Uterus (tissue), 3 donors: ENCODE measurements at regions not wholly inside any gene's neighbourhood (a gene's known extent, or its start where the extent isn't known, plus 50 kb on each side); places are given as distances from the start of the nearest gene placed in this dataset.
"Not testable (repeated sequence)": the region's sequence is repeated elsewhere in the genome, so short reads cannot be mapped to it uniquely, and the experiment has no call there.

Experiments
- DNase-seq, 2 donors: peaks; one replicate each; pipeline ENCODE4 v3.0.0-alpha.2; 2019 to 2020
- H3K27ac ChIP-seq, 2 donors: fragments of 200-600 bp; sonication (generic); 1 replicate in 1 of 2; 2 replicates in 1 of 2; pipeline ENCODE4 v1.5.1; 2016 to 2018
- H3K27me3 ChIP-seq, 2 donors: fragments of 200-600 bp; sonication (generic); one replicate each; pipeline ENCODE4 v1.5.1; 2018 to 2019; ENCODE audit warnings: control low read depth in 1 of 2
- H3K36me3 ChIP-seq, 2 donors: fragments of 200-600 bp; sonication (generic); one replicate each; pipeline ENCODE4 v1.5.1; 2019; ENCODE audit warnings: control low read depth in 1 of 2
- H3K4me1 ChIP-seq, 2 donors: fragments of 200-600 bp; sonication (generic); one replicate each; pipeline ENCODE4 v1.5.1; 2018 to 2019; ENCODE audit warnings: control low read depth in 1 of 2
- H3K4me3 ChIP-seq, 2 donors: fragments of 200-600 bp; sonication (generic); 1 replicate in 1 of 2; 2 replicates in 1 of 2; pipeline ENCODE4 v1.5.1; 2018 to 2019; ENCODE audit warnings: mild to moderate bottlenecking in 1 of 2
- H3K9me3 ChIP-seq, 2 donors: fragments of 200-600 bp; sonication (generic); one replicate each; pipeline ENCODE4 v1.5.1; 2019; ENCODE audit warnings: control low read depth in 1 of 2
- CTCF ChIP-seq, 4 experiments: fragments of 200-600 bp in 2 of 4; fragments of 450-650 bp in 2 of 4; sonication (generic) in 2 of 4; IDR thresholded peaks; one replicate each; pipeline ENCODE4 v1.5.1; 2016 to 2019; ENCODE audit warnings: antibody characterized with exemption in 4 of 4, mild to moderate bottlenecking in 2 of 4, moderate library complexity in 1 of 4
- POLR2A ChIP-seq, 2 donors: fragments of 450-650 bp; IDR thresholded peaks; one replicate each; pipeline ENCODE4 v1.6.1; 2016; ENCODE audit warnings: antibody characterized with exemption in 2 of 2, mild to moderate bottlenecking in 1 of 2, moderate library complexity in 1 of 2
- intact Hi-C: fragments of 100-400 bp; cut with DNase I; formaldehyde crosslinking; loops from one replicate; pipeline ENCODE4 v1.15.1; 2023; ENCODE audit warnings: low total_unique reads
- donor health status: DM: yes; HTN: yes; CAD: no.

GRCh38 chr11:34825315-34825669 is 90.9 kb downstream of the APIP start:
- intact Hi-C loops: no loop called here
- no peak overlapping the region for H3K4me3 ChIP-seq
- no peaks in the 10 kb centered on the region for H3K9me3 ChIP-seq
- no peaks in the 10 kb centered on the region for H3K36me3 ChIP-seq
- no peak for TF ChIP-seq CTCF (IDR thresholded peaks at IDR 0.05)
- DNase-seq: no peak
- H3K4me1 ChIP-seq: no peaks in the 10 kb centered on the region
- H3K27me3 ChIP-seq: no peaks in the 10 kb centered on the region
- H3K27ac ChIP-seq: no peak overlapping the region

GRCh38 chr11:34824425-34824824 is 91.8 kb downstream of the APIP start:
- Histone ChIP-seq H3K27ac (no peak overlapping the region), H3K27me3 (no peaks in the 10 kb centered on the region), H3K36me3 (no peaks in the 10 kb centered on the region), H3K4me3 (no peak overlapping the region), H3K9me3 (no peaks in the 10 kb centered on the region), H3K4me1 (no peaks in the 10 kb centered on the region)
- intact Hi-C loops: no loop called here
- no peak for DNase-seq
- TF ChIP-seq CTCF (IDR thresholded peaks at IDR 0.05): no peak
- TF ChIP-seq POLR2A (IDR thresholded peaks at IDR 0.05): no peak

DNA sequence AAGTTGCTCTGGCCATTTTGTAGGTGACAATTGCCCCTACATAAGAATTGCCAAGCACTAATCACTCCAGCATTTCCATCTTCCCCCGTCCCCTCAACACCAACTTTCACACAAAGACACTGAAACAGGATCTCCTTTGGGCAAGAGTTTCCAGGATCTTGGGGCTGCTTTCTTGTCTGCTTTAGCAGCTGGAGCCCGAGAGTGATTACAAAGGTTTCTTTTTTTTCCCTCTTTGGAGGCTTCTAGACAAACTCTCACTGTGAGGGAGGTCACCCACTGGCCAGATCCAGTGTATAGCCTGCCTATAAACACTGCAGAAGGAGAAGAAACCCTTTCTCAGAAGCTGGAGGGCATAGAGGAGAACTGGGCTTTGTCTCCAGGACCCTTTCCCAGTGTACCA is 92.5 kb downstream of the APIP start:
- no peaks in the 10 kb centered on the region for H3K27me3 ChIP-seq
- intact Hi-C loops: no loop called here
- TF ChIP-seq POLR2A (IDR thresholded peaks at IDR 0.05) (no peak), CTCF (IDR thresholded peaks at IDR 0.05) (no peak)
- H3K9me3 ChIP-seq: no peaks in the 10 kb centered on the region
- no peaks in the 10 kb centered on the region for H3K36me3 ChIP-seq
- DNase-seq: no peak
- H3K4me3 ChIP-seq: no peak overlapping the region
- H3K4me1 ChIP-seq: no peaks in the 10 kb centered on the region
- H3K27ac ChIP-seq: no peak overlapping the region

DNA sequence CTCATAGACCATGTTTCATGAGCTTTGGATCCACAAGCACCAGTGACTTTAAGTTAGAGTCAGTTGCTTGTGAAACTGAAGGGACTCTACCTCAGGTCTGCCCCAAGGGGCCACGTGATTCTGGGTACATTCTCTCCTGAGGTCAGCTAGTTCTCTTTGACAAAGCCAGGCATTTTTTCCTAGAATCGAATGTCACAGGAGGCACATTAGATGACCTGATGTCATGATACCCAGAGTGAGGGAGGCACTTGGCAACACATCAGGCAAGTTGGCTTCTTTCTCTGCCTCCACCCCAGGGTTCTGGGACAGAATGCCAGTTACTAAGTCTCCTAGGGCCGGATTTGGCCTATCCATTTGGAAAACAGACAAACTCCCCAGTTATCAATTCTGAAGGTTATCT is 93.0 kb downstream of the APIP start:
- TF ChIP-seq CTCF (IDR thresholded peaks at IDR 0.05) (no peak), POLR2A (IDR thresholded peaks at IDR 0.05) (no peak)
- no peaks in the 10 kb centered on the region for H3K4me1 ChIP-seq
- intact Hi-C loops: no loop called here
- no peaks in the 10 kb centered on the region for H3K36me3 ChIP-seq
- no peaks in the 10 kb centered on the region for H3K9me3 ChIP-seq
- no peak overlapping the region for H3K4me3 ChIP-seq
- DNase-seq: no peak
- no peaks in the 10 kb centered on the region for H3K27me3 ChIP-seq
- H3K27ac ChIP-seq: no peak overlapping the region

- DNase-seq: no peak
Observed at GRCh38 chr11:34819740-34820482, 96.3 kb downstream of the APIP start.

DNA sequence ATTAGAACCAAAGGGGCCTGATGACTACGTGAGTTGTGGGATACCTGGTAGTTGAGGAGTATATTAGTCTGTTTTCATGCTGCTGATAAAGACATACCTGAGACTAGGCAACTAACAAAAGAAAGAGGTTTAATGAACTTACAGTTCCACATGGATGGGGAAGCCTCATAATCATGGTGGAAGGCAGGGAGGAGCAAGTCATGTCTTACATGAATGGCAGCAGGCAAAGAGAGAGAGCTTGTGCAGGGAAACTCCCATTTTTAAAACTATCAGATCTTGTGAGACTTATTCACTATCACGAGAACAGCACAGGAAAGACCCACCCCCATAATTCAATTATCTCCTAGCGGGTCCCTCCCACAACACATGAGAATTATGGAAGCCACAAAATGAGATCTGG is 98.4 kb downstream of the APIP start:
- H3K4me3 ChIP-seq, DNase-seq, H3K27me3 ChIP-seq, H3K9me3 ChIP-seq, H3K36me3 ChIP-seq, H3K4me1 ChIP-seq, H3K27ac ChIP-seq, intact Hi-C loops: not testable (repeated sequence)

More at GRCh38 chr11:34819740-34820482, 96.3 kb downstream of the APIP start:
- Histone ChIP-seq H3K4me3 (no peak overlapping the region), H3K36me3 (no peaks in the 10 kb centered on the region), H3K9me3 (no peaks in the 10 kb centered on the region), H3K27me3 (no peaks in the 10 kb centered on the region), H3K27ac (no peak overlapping the region), H3K4me1 (no peaks in the 10 kb centered on the region)
- intact Hi-C loops: no loop called here
- TF ChIP-seq CTCF (IDR thresholded peaks at IDR 0.05) (no peak), POLR2A (IDR thresholded peaks at IDR 0.05) (no peak)
